ENCODE measurements at regions not wholly inside any gene's neighbourhood (a gene's known extent, or its start where the extent isn't known, plus 50 kb on each side); places are given as distances from the start of the nearest gene placed in this dataset.
A peak's percentile ranks its signal among the peaks of the same experiment; 100 is the strongest.
"Not testable (repeated sequence)": the region's sequence is repeated elsewhere in the genome, so short reads cannot be mapped to it uniquely, and the experiment has no call there.

DNA sequence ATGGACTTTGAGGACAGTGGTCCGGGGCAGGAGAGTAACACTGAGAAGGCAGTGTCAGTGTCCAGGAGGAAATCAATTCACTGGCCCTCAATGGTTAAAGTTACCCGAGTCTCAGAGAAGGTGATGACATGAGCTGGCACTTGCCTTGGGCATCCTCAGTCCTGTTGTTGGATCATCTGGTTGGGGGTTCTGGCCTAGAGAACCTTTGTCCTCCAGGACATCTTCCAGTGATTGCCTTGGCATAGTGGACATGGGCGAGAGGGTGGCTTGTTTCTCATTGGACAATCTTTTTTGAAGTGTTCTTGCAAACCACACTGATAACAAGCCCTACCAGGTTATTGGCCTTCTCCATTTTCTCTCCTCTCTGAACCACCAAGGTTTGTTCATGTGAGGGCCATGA is 83.4 kb upstream of the TERB2 start:
- no peak for DNase-seq (ENCODE audit: insufficient read length, low spot score)
- TF ChIP-seq, protein P1, sequence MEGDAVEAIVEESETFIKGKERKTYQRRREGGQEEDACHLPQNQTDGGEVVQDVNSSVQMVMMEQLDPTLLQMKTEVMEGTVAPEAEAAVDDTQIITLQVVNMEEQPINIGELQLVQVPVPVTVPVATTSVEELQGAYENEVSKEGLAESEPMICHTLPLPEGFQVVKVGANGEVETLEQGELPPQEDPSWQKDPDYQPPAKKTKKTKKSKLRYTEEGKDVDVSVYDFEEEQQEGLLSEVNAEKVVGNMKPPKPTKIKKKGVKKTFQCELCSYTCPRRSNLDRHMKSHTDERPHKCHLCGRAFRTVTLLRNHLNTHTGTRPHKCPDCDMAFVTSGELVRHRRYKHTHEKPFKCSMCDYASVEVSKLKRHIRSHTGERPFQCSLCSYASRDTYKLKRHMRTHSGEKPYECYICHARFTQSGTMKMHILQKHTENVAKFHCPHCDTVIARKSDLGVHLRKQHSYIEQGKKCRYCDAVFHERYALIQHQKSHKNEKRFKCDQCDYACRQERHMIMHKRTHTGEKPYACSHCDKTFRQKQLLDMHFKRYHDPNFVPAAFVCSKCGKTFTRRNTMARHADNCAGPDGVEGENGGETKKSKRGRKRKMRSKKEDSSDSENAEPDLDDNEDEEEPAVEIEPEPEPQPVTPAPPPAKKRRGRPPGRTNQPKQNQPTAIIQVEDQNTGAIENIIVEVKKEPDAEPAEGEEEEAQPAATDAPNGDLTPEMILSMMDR (IDR thresholded peaks at IDR 0.05; ENCODE audit: insufficient read depth, missing control alignments) = no peak
- no peak for FAIRE-seq

DNA sequence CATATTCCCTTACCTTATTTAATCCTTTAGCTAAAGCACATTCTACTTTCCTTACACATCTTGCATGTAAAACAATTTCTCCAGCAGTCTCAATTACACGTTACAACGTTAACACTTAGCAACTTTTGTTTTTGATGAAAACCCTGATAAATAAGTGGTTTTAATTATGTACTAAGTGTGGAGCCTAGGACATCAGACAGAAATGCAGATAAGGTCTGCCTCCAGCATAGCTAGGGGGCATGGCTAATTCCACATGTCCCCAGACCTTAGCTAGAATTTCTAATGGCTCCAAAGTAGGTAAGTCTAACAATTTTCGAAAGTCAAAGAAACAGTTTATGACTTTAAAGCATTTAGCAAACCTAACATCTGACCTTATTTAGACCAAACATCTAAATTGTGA is 77.4 kb upstream of the TERB2 start:
- no peak for DNase-seq (ENCODE audit: insufficient read length, low spot score)
- no peak for FAIRE-seq
- TF ChIP-seq, protein P1 (IDR thresholded peaks at IDR 0.05; ENCODE audit: insufficient read depth, missing control alignments) = no peak

DNA sequence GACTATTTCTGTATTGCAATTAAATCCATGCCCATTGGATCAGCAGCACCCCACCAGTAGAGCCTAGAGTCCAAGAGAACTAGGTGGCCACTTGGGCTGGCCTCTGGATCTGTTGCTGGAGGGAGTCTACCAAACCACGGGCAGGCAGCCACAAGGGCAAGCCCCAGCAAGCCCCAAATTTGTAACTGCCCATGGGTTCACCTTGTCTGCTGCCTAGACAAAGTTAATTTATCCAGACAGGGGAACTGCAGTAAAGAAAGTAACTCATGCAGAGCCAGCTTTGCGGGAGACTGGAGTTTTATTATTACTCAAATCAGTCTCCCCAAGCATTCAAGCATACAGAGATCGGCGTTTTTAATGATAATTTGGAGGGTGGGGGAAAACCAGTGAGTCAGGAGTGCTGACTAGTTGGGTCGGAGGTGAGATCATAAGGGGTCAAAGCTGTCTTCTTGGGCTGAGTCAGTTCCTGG is 74.0 kb upstream of the TERB2 start:
- TF ChIP-seq, protein P1 (IDR thresholded peaks at IDR 0.05; ENCODE audit: insufficient read depth, missing control alignments) = no peak
- no peak for FAIRE-seq
- DNase-seq (ENCODE audit: insufficient read length, low spot score) = no peak

DNA sequence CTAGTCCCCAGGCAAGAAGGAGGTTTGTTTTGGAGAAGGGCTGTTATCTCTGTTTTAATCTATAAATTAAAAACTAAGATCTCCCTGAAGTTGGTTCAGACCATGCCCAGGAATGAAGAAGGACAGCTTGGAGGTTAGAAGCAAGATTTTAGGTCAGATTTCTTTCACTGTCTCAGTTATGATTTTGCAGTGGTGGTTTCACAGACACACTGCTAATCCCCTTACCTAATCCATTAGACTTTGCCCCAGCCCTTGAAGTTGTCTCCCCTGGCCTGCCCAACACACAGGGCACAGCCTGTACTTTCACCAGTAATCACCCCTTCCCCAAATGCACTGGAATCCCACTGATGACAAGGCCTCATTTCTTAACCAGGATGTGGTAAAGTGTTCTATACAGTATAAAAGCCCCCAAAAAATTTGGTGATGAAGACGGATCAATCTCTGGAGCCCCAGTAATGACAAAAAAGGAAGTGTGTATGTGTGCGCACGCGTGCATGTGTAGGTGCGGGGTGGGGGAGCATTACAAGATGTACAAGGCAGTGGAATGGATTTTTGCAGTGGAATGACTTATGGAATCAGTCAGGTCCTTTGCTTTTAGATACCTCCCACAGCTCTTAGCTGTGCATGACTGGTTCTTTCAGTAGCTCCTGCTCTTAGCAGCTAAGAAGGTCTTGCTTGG is 73.1 kb upstream of the TERB2 start:
- no peak for FAIRE-seq
- DNase-seq (ENCODE audit: insufficient read length, low spot score) = no peak
- TF ChIP-seq, protein P1 (IDR thresholded peaks at IDR 0.05; ENCODE audit: insufficient read depth, missing control alignments) = no peak

DNA sequence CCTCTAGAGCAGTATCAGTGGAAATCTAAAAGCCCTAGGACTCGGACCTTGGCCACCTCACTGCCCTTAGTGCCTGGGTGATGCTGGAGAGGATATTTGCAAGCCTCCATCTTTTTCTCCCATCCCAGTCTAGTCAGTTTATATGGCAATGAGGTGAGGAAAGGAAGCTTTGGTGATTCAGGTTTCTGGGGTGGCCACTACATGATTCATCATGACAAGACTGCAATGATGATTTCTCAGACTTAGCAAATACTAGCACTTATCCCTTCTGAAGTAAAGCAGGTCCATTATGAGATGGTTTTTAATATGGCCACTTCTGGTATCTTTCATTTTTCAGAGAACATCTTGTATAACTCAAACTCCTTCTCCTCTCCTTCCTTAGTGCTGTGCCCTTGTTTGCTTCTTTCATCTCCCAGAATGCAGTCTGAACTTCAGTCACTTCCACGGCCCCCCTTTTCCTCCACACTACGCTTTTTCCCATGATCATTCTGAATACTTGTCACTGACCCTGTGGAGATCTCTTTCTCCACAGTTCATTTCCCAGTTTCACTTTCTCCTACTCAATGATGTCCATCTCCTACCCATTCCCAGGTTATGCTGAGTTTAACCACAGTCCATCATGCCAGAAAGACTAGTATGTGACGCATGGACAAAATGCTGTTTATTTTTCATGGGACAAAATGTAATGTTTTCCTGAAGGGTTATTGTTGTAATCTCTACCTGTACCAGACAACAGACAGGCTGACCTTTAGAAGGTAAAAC is 57.4 kb upstream of the TERB2 start:
- not testable (repeated sequence) for DNase-seq (ENCODE audit: insufficient read length, low spot score)
- FAIRE-seq = peak; percentile 75

DNA sequence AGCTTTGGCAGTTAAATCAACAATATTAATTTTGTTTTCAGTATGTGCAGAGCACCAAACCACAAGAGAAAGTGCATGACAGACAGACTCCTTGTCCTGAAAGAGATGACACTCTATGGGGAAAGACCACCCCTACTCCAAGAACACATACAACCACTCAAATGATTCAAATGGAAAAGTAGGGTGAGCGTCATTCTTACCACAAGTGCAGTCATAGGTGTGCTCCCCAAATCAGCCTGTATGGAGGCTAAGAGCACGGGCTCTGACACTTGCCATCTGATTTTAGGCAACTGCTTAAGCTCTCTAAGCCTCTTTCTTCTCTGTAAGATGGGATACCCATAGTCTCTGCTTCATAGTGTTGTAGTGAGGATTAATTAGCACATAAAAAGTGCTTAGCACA is 56.7 kb upstream of the TERB2 start:
- not testable (repeated sequence) for FAIRE-seq; DNase-seq (ENCODE audit: insufficient read length, low spot score)

DNA sequence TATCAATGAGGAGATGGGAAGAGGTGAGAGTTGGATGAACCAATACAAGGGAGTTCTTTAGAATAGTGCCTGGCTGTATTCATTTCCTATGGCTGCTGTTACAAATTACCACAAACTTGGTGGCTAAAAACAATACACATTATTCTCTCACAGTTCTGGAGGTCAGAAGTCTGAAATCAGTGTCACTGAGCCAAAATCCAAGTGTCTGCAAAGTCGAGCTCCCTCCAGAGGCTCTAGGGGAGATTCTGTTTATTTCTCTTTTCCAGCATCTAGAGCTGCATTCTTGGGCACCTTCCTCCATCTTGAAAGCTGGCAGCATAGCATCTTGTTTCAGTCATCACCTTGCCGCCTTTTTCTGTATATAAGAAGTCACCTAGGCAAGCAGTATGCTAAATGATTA is 55.7 kb upstream of the TERB2 start:
- not testable (repeated sequence) for DNase-seq (ENCODE audit: insufficient read length, low spot score); FAIRE-seq

DNA sequence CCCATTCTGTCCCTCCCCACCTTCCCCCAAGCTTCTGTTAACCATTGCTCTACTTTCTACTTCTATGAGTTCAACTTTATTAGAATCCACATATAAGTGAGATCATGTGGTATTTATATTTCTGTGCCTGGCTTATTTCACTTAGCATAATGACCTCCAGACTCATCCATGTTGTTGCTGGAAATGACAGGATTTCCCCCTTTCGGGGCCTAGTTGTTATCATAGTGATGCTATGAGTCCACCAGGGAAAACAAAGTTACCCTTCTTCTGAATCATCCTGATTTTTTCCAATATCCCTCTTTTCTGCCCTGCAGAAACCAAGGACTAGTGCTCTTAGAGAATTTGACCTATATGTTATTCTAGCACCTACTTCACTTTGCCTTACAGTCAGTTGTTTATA is 53.2 kb upstream of the TERB2 start:
- FAIRE-seq; DNase-seq (ENCODE audit: insufficient read length, low spot score): not testable (repeated sequence)

DNA sequence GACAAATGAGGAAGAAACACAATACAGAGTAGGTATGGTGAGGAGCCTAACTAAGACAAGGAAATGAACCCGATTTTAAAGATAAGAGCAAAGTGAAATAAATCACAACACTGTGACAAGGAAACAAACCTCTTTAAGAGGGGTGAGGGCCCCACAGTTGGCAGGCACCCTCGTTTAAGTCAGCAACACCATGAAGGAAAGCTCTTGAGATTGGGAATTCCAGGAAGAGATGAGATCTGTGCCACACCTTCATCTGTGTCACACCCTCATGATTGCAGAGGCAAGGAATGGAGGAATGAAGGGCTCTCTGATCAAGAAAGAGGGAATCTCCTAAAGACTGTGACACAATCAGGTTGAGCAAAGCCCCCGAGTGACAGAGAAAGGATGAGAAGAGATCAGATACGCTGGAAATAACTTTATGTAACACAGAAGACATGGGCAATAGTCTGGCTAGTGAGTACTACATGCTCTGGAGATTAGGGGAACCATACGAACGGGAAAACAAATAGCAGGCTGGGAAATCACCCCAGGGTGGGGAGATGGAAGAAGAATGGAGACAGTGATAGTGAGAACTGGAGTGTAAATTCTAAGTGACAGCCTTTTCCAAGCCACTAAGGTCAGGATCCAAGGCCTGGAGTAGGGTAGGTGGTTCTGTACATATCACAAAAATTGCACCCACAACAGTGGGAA is 51.7 kb upstream of the TERB2 start:
- not testable (repeated sequence) for FAIRE-seq; DNase-seq (ENCODE audit: insufficient read length, low spot score)

Measured in D721Med (cell line).